Caki2 (cell line): ENCODE measurements at regions not wholly inside any gene's neighbourhood (a gene's known extent, or its start where the extent isn't known, plus 50 kb on each side); places are given as distances from the start of the nearest gene placed in this dataset.
A peak's percentile ranks its signal among the peaks of the same experiment; 100 is the strongest.

ENCODE experiments used
- DNase-seq: peaks from one replicate; pipeline ENCODE4 v3.0.0-alpha.2; 2015; ENCODE audit warnings: low read depth
- in situ Hi-C: cut with HindIII; loops from 2 replicates; pipeline ENCODE4 v1.10.0; 2016; ENCODE audit warnings: low sequenced_read_pairs, low pct_unique_long_range_greater_than_20kb, mixed read lengths

- in situ Hi-C loops: no loop called here
Measured at GRCh38 chr7:121587435-121587834, 191.3 kb upstream of the FAM3C start.

GRCh38 chr7:121582258-121582657, 186.2 kb upstream of the FAM3C start:
- DNase-seq: no peak
- in situ Hi-C loops: no loop called here

More at GRCh38 chr7:121587435-121587834, 191.3 kb upstream of the FAM3C start:
- DNase-seq: no peak

GRCh38 chr7:121579639-121580038, 183.5 kb upstream of the FAM3C start:
- in situ Hi-C loops: no loop called here
- no peak for DNase-seq

DNA sequence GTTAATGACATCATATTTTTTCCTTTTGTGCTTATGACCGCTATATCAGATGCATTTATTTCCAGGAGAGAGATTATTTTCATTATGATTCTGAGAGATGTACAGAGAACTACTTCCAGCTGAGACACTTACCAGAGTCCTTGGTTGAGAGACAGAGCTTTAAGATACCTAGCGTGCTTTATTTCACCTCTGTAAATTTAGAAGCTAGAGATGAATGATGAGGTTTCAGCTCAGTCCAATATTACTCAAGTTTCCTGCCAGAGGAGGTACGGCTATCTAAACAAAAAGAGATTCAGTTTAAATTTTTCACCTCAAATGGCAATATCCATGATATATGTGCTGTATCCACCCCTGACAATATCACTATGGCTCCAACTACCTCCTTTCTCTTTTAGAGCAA, 182.6 kb upstream of the FAM3C start:
- no peak for DNase-seq
- in situ Hi-C loops: no loop called here

DNA sequence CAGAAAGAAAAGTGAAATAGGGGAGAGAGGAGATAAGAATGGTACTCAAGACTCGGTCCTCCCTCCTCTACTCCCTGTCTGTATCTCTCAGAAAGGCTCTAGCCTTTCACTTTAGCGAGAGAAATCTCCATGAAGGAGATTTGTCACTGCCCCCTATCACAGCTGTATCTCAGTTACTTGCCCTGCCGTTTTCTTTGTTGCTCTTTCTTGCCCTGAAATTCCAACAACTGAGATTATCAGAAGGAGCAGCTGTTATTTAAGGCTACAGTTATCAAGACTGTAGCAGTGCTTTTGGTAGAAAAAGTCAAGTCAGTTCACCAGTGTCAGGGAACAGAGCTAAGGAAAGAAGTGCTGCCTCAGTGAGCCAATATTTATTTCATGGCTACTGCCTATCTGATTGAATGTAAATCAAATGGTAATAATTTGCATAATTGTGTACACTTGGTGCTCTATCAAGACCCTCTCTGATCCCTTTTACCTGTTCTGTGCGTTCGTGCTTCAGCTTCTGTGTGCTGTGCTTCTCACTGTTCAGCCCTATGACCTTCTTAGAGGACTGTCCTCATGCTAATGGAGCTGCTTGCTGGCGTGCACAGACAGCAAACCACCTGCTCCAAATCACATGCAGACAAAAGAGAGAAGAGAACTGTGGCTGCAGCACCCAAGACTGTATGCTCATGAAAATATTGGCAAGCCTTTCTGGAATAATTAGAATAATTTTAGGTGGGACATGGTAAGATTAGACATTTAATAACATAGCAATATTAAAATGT, 180.2 kb upstream of the FAM3C start:
- no peak for DNase-seq

DNA sequence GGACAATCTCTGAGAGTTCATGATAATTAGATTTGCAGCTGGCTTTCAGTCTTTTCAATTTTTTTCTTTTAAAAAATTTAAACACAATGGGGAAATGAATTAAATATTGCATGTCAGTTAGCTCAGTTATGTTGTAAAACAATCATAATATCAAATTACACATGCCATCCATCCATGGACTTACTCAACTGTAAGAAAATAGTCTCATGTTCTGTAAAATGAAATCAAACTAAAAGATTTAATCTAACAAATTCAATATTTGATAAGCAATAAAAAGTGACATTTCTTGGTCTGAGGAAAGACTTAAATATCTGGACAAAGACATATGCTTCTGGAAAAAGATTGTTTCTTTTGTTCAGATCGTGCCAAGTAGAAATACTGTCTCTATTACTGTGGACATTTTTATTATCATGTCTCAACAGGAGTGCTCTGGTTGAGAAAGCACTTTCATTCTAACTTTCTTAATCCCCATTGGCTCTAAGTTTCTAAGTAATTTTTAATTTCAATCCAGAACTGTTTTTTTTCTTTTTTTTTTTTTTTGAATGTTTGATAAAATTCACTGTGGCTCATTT, 179.2 kb upstream of the FAM3C start:
- DNase-seq: no peak

More for the DNA sequence above, 180.2 kb upstream of the FAM3C start:
- in situ Hi-C loops: no loop called here

GRCh38 chr7:121574109-121574508, 178.0 kb upstream of the FAM3C start:
- in situ Hi-C loops: no loop called here
- DNase-seq: no peak

More for the DNA sequence above, 179.2 kb upstream of the FAM3C start:
- in situ Hi-C loops: no loop called here

GRCh38 chr7:121572615-121573014, 176.5 kb upstream of the FAM3C start:
- in situ Hi-C loops: no loop called here
- no peak for DNase-seq

DNA sequence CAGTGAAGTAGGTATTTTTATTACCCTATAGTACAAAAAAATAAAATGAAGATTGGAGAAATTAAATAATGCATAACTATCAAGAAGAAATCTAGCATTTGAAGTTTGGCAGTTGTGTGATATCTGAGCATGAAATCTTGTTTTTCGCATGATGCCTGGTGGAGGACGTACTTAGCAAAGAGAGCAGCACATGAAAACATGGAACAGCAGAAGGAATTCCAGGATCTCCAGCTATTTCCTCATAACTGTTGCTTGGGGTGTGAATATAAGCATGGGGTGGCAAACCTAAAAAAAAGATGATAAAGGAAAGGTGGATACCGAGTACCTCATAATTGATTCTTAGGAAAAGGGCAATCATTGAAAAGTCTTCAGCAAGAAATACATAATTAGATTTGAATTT, 174.3 kb upstream of the FAM3C start:
- DNase-seq: no peak
- in situ Hi-C loops: no loop called here

- no peak for DNase-seq
- in situ Hi-C loops: no loop called here
Measured at GRCh38 chr7:121563177-121563576, 167.1 kb upstream of the FAM3C start.

DNA sequence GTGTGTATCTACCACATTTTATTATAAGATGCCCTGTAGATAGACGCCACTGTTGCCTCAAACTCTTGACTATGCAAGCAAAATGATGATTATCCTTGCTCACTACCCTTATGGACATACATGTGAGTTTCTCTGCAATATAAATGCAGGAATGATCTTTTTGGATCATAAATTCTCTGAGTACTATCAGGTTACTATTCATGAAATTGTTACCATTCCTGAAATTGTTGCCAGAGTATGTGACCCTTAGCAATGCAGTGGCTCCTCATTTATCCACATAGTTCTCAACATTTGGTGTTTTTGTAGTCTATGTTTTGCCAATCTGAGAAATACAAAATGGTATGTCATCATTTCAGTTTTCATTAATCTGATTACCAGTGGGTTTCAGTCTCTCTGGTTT, 166.2 kb upstream of the FAM3C start:
- in situ Hi-C loops: no loop called here
- no peak for DNase-seq

DNA sequence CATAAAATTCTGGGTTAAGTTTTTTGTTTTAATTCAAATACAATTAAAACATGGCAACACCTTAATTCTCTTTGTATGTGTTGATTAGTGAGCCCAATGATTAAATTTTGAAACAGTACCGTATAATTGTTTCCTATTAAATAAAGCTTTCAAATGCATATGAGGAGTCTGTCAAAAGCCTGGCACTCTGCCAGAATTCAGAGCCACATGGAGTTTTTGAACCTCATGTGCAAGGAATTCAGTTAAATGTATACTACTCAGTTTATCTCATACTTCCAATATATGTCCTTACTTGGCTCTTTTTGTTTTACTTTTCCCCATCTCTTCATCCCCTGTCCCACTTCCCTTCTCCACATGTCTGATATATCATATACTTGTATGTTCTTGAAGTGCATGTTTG, 165.6 kb upstream of the FAM3C start:
- in situ Hi-C loops: no loop called here
- no peak for DNase-seq

DNA sequence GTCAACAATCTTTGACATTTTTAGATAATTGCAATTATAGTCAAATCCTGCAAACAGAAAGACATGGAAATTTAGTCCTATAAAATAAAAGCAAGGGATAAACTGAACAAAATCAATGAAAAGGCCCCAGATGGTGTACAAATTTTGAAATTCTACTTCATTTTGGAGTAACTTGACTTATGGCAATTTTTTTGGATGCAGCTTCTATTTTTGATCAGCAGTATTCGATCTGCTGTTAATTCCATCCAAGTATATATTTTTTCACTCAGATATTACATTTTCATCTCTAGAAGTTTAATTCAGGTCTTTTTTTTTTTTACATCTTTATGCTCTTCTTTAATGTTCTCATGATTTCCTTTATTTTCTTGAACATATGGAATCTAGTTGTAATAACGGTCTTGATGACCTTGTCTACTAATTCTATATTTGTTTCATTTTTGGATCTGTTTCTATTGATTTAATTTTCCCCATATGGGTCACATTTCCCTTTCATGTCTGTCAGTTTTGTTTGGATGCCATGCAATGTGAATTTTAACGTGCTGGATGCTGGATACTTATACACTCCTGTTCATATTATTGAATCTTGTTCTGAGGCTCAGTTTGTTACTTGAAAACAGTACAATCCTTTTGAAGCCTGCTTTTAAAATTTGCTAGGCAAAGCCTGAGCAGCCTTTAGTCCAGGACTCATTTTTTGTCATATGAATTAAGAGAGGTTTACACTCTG, 164.3 kb upstream of the FAM3C start:
- in situ Hi-C loops: no loop called here
- no peak for DNase-seq

- in situ Hi-C loops: no loop called here
- no peak for DNase-seq
Measured at GRCh38 chr7:121558288-121558687, 162.2 kb upstream of the FAM3C start.

DNA sequence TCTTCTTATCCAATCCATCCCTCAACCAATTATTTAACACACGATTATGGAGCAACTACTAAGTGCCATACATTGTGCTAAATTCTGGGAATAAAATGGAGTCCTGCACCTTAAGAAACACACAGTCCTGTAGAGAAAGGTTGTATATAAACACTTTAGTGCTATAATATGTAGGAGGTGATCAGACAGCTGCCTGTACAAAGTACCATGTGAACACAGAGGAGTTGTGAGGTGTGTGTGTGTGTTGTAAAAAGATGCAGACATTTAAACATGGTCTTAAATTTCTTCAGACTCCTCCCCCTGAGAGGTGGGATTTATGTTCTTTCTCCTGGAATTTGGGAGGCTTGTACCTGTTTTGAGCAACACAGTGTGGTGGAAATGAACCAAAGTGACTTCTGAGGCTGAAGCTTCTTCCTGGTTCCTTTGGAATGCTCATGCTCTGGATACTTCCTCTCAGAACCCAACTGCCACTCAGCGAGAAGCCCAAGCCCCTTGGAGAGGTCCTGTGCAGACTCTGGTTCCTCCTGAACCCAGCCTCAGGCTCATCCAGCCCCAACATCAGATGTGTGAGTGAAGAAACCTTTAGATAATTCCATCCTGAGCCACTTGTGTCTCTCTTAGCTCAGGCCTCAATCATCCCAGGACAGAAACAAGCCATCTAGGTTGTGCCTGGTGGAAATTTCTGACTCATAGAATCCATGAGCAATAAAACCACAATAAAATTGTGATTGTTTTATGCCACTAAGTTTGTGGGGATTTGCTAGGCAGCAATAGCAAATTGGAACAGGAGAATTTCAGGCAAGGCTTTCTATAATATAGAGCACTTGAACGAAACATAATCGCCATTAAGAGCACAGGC, 161.2 kb upstream of the FAM3C start:
- DNase-seq: no peak
- in situ Hi-C loops: no loop called here

DNA sequence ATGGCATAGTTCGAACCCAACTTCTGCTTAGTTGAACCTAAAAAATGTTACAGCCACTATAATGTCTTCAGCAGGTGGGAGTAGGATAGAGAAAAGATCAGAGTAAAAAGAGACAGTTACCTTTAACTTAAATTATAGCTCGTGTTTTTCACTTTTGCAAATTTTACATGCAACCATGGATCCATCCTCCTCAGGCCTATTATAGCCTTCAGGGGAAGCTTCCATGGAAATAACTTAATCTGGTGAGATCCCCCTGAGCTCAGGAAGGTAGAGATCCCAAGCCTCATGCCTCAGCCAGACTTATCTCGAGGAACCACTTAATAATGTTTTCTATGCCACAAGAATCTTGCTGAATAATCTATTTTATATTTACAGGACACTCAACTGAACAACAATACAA, 159.4 kb upstream of the FAM3C start:
- in situ Hi-C loops: no loop called here
- no peak for DNase-seq

GRCh38 chr7:121547544-121548092, 151.5 kb upstream of the FAM3C start:
- in situ Hi-C loops: no loop called here
- DNase-seq: peak; percentile 46
